HG03045 (cell line): ENCODE measurements at regions not wholly inside any gene's neighbourhood (a gene's known extent, or its start where the extent isn't known, plus 50 kb on each side); places are given as distances from the start of the nearest gene placed in this dataset.
"Not testable (repeated sequence)": the region's sequence is repeated elsewhere in the genome, so short reads cannot be mapped to it uniquely, and the experiment has no call there.

Experiments used
- ATAC-seq: cut with Tn5 transposase; IDR thresholded peaks from one replicate; pipeline ENCODE4 v1.9.1; 2021; ENCODE audit warnings: mild to moderate bottlenecking, moderate library complexity; ENCODE audit not compliant: unreplicated experiment

DNA sequence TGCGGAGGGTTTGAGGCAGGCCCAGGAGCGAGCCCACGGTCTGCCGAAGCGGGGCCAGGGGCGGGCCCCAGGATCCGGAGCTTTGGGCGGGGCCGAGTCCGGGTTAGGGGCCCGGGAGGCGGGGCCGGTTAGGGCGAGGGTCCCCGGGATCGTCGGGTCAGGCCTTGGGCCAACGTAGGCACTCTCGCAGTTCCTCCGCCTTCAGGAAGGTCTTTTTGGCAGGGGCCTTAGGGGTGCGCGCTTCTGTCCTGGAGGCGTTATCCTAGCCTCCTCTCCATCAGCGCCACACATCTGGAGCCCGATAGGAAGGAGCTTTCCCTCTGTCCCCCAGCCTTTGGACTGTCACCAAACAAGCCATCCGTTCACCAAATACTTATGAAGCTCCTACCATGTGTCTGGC is 131.8 kb upstream of the ALDH3B2 start:
- not testable (repeated sequence) for ATAC-seq

- peak; percentile 90 for ATAC-seq
Observed at GRCh38 chr11:67805253-67806126, 131.1 kb upstream of the ALDH3B2 start.

GRCh38 chr11:67804435-67805252 is 130.2 kb upstream of the ALDH3B2 start:
- peak; percentile 12 for ATAC-seq

DNA sequence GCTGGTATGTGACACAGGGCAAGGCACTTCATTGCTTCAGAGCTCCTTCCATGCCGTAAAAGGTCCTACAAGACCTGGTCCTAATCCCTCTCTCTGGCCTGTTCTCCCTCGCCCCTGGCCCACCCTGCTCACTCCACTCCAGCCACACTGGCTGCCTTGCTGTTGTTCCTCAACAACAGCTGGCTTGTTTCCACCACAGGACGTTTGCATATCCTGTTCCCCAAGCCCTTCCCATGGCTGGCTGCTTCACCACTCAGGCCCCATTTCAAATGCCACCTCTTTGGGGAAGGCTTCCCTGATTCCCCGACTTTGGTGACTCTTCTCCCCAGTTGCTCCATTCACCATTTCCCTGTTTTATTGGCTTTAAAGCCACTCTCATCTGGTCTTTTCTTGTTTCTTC is 129.1 kb upstream of the ALDH3B2 start:
- ATAC-seq = not testable (repeated sequence)

DNA sequence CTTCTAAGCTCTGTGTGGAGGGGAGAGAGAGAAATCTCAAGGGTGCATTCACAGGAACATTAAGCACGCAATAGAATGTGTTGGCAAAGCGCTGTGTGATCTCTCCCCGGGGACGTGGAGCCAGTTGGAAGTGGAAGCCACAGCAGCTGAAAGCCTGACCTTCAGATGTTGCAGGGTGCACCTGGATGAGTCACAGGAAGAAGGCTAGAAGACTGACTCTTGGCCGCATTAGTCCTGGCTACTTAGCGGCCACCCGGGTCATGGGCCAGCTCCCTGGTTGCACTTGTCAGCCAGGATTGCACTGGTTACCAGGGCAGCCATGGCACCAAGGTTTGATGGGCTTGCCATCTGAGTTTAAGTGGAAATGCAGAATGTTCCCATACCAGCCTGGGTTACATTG is 128.6 kb upstream of the ALDH3B2 start:
- not testable (repeated sequence) for ATAC-seq

GRCh38 chr11:67802623-67803022 is 128.2 kb upstream of the ALDH3B2 start:
- not testable (repeated sequence) for ATAC-seq

- not testable (repeated sequence) for ATAC-seq
Observed at GRCh38 chr11:67801397-67801796, 127.0 kb upstream of the ALDH3B2 start.

- not testable (repeated sequence) for ATAC-seq
Observed at GRCh38 chr11:67800591-67800990, 126.2 kb upstream of the ALDH3B2 start.

DNA sequence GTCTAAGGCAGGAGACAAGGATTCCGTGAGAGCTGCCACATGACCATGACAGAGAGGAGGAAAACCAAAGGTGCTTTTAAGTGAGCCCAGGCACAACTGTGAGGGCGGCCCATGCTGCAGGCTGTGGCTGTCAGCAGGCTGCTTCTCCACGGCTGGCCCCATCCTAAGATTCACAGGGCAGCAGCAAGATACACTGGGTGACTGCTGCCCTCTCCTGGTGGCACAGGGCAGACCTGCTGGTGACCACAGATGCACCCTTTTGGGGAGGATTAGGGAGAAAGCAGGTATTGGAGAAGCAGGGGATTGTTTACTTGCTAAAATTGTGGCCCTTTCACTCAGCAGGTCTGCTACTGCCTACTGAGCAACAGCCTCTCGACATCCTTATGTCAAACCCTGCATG is 125.4 kb upstream of the ALDH3B2 start:
- ATAC-seq = not testable (repeated sequence)

- not testable (repeated sequence) for ATAC-seq
Observed at GRCh38 chr11:67797726-67798521, 123.5 kb upstream of the ALDH3B2 start.

- no peak for ATAC-seq
Observed at GRCh38 chr11:67795746-67796145, 121.3 kb upstream of the ALDH3B2 start.

DNA sequence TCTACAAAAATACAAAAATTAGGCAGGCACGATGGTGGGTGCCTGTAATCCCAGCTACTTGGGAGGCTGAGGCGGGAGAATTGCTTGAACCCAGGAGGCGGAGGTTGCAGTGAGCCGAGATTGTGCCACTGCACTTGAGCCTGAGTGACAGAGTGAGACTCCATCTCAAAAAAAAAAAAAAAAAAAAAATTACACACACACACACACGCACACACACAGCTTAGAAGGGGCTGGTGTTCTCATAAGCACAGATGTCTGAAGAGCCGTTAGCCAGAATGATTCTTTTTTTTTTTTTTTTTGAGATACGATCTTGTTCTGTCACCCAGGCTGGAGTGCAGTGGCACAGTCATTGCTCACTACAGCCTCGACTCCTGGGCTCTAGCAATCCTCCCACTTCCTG is 119.3 kb upstream of the ALDH3B2 start:
- ATAC-seq = not testable (repeated sequence)

DNA sequence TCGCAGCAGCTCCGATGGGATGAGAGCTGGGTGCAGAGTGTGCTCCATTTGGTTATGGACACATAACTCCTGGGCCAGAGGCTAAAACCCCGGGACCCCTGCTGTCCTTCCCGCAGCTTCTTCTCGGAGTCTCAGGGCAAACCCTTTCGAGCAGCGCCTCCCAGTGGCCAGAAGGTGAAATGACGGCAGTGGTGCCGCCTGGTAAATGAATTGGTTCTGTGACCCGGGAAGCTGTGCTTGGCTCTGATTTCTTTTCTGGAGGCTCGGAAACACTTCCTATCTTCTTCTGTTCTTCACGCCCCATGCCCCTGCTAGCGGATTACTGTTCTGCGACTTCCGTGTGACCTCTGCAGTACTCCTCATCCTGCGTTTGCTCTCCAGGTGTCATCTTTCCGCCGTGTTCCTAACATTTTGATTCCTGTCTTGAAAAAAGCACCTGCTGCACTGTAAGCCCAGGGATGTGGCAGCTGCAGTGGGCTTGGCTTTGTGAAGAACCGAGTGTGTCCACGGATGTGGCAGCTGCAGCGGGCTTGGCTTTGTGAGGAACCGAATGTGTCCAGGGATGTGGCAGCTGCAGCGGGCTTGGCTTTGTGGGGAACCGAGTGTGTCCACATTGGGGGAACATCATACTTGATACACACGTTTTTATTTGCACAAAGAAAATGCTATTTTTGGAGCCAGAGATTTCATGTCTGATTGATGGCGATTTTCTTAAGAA is 118.0 kb upstream of the ALDH3B2 start:
- not testable (repeated sequence) for ATAC-seq

DNA sequence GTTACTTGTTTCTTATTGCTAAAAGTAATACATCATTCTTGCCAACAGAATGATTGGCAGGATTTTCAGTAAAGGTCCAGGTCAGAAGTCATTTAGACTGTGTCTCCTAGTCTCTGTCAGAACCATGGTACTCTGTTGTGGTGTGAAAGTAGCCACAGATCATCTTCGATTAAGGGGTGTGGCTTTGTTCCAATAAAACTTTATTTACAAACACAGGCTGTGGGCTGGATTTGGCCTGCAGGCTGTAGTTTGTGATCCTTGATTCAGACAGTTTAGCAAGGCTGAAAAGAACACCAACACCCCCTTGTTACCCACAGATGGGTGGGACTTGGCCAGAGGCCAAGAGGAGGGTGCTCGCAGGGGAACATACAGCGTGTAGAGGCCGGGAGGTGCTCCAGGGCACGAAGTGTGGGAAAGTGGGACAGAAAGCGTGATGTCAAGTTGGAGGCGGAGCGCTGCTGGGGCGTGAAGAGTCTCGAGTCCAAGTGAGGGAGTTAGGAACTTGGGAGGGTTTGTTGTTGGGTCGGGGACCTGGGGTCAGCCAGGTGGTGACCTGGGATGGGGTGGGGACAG is 117.3 kb upstream of the ALDH3B2 start:
- not testable (repeated sequence) for ATAC-seq

DNA sequence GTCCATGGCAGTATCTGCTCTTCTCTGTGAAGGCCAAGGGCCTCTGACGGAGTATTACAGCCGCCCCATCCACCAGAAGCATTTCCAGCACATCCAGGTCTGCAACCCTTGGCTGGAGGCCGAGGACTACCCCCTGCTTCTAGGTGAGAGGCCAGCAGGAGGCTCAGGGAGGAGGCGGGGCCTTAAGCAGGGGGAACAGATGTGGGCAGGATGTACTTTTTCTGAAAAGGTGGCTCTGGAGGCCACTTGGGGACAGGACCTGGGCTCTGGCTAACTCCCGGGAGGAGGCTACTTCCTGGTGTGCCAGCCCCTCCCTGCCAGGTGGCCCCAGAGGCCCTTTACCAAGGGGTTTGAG is 113.9 kb upstream of the ALDH3B2 start:
- not testable (repeated sequence) for ATAC-seq

- ATAC-seq = not testable (repeated sequence)
Observed at GRCh38 chr11:67787681-67788340, 113.4 kb upstream of the ALDH3B2 start.

DNA sequence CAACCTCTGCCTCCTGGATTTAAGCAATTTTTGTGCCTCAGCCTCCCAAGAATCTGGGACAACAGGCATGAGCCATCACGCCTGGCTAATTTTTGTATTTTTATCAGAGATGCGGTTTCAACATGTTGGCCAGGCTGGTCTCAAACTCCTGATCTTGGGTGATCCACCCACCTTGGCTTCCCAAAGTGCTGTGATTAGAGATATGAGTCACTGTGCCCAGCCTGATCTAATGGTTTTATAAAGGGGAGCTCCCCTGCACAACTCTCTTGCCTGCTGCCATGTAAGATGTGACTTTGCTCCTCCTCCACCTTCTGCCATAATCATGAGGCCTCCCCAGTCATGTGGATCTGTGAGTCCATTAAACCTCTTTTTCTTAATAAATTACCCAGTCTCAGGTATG is 107.5 kb upstream of the ALDH3B2 start:
- not testable (repeated sequence) for ATAC-seq

GRCh38 chr11:67781506-67781905 is 107.1 kb upstream of the ALDH3B2 start:
- not testable (repeated sequence) for ATAC-seq

DNA sequence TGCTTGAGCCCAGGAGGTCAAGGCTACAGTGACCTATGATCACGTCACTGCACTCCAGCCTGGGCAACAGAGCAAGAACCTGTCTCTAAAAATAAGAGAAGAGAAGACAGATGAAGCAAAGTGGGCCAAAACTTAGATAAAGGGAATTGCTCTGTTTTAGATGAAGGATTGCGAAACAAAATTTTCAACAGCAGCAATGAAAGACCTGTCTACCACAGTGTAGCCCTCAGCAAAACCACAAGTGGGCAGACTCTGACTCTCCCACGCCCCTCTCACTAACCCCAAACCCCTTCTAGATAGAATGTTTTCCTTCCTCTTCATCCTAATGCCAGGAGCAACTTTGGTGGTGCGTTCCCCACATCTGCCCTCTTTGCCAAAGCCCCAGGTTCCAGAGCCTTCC is 105.6 kb upstream of the ALDH3B2 start:
- ATAC-seq = no peak
